ENCODE measurements at regions not wholly inside any gene's neighbourhood (a gene's known extent, or its start where the extent isn't known, plus 50 kb on each side); places are given as distances from the start of the nearest gene placed in this dataset.

GRCh38 chr3:5343459-5343858 lies 156.0 kb downstream of the EDEM1 start:
- TF ChIP-seq, protein P1, sequence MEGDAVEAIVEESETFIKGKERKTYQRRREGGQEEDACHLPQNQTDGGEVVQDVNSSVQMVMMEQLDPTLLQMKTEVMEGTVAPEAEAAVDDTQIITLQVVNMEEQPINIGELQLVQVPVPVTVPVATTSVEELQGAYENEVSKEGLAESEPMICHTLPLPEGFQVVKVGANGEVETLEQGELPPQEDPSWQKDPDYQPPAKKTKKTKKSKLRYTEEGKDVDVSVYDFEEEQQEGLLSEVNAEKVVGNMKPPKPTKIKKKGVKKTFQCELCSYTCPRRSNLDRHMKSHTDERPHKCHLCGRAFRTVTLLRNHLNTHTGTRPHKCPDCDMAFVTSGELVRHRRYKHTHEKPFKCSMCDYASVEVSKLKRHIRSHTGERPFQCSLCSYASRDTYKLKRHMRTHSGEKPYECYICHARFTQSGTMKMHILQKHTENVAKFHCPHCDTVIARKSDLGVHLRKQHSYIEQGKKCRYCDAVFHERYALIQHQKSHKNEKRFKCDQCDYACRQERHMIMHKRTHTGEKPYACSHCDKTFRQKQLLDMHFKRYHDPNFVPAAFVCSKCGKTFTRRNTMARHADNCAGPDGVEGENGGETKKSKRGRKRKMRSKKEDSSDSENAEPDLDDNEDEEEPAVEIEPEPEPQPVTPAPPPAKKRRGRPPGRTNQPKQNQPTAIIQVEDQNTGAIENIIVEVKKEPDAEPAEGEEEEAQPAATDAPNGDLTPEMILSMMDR (conservative IDR thresholded peaks at IDR 0.05), result no peak
- no peak for TF ChIP-seq EZH2 (IDR thresholded peaks at IDR 0.05; ENCODE audit: low read depth)
